Trophoblast cell (in vitro differentiated cells and primary cell): ENCODE measurements at regions not wholly inside any gene's neighbourhood (a gene's known extent, or its start where the extent isn't known, plus 50 kb on each side); places are given as distances from the start of the nearest gene placed in this dataset.
A peak's percentile ranks its signal among the peaks of the same experiment; 100 is the strongest.

ENCODE experiments used
- DNase-seq, 2 donors: peaks; one replicate each; pipeline ENCODE4 v3.0.0-alpha.2; 2016
- H2AFZ ChIP-seq: 2 replicates; pipeline ENCODE4 v1.6.1; 2013; ENCODE audit warnings: low read length, moderate library complexity, mild to moderate bottlenecking; ENCODE audit not compliant: insufficient read depth, poor library complexity
- H2AK5ac ChIP-seq: 2 replicates; pipeline ENCODE4 v1.6.1; 2013; ENCODE audit warnings: mild to moderate bottlenecking, low read length
- H2BK120ac ChIP-seq: 2 replicates; pipeline ENCODE4 v1.6.1; 2013; ENCODE audit warnings: low read length, mild to moderate bottlenecking, moderate library complexity; ENCODE audit not compliant: insufficient read depth, poor library complexity
- H2BK12ac ChIP-seq: 2 replicates; pipeline ENCODE4 v1.6.1; 2013; ENCODE audit warnings: mild to moderate bottlenecking, low read length, moderate library complexity
- H2BK5ac ChIP-seq: 2 replicates; pipeline ENCODE4 v1.6.1; 2013; ENCODE audit warnings: low read length, low read depth, moderate library complexity, mild to moderate bottlenecking; ENCODE audit not compliant: poor library complexity
- H3K14ac ChIP-seq: 2 replicates; pipeline ENCODE4 v1.6.1; 2013; ENCODE audit warnings: mild to moderate bottlenecking, low read length
- H3K18ac ChIP-seq: 2 replicates; pipeline ENCODE4 v1.6.1; 2013; ENCODE audit warnings: mild to moderate bottlenecking, low read length
- H3K23ac ChIP-seq: 2 replicates; pipeline ENCODE4 v1.6.1; 2013; ENCODE audit warnings: low read length
- H3K27ac ChIP-seq: 2 replicates; pipeline ENCODE4 v1.5.1; 2013; ENCODE audit warnings: low read depth, mild to moderate bottlenecking, inconsistent platforms, low read length, moderate library complexity
- H3K27me3 ChIP-seq: 2 replicates; pipeline ENCODE4 v1.6.1; 2013; ENCODE audit warnings: inconsistent platforms, mild to moderate bottlenecking, low read length, moderate library complexity; ENCODE audit not compliant: insufficient read depth
- H3K36me3 ChIP-seq, 2 experiments: 1 replicate in 1 of 2; 2 replicates in 1 of 2; pipeline ENCODE4 v1.6.1; 2013; ENCODE audit warnings: low read length in 2 of 2, mild to moderate bottlenecking in 2 of 2, moderate library complexity in 1 of 2; ENCODE audit not compliant: insufficient read depth in 2 of 2, control insufficient read depth in 1 of 2
- H3K4ac ChIP-seq: 2 replicates; pipeline ENCODE4 v1.6.1; 2013; ENCODE audit warnings: low read depth, mild to moderate bottlenecking, low read length, moderate library complexity
- H3K4me1 ChIP-seq, 2 experiments: 1 replicate in 1 of 2; 2 replicates in 1 of 2; pipeline ENCODE4 v1.6.1; 2013; ENCODE audit warnings: low read length in 2 of 2, mild to moderate bottlenecking in 2 of 2, moderate library complexity in 1 of 2; ENCODE audit not compliant: insufficient read depth in 2 of 2, control insufficient read depth in 1 of 2
- H3K4me2 ChIP-seq: 2 replicates; pipeline ENCODE4 v1.6.1; 2013; ENCODE audit warnings: inconsistent platforms, mild to moderate bottlenecking, low read length, moderate library complexity
- H3K4me3 ChIP-seq: 2 replicates; pipeline ENCODE4 v1.5.1; 2013; ENCODE audit warnings: mild to moderate bottlenecking, low read depth, low read length, inconsistent platforms
- H3K79me1 ChIP-seq: one replicate; pipeline ENCODE4 v1.6.1; 2013; ENCODE audit warnings: low read length
- H3K79me2 ChIP-seq: 2 replicates; pipeline ENCODE4 v1.6.1; 2013; ENCODE audit warnings: low read length, mild to moderate bottlenecking; ENCODE audit not compliant: control insufficient read depth, insufficient read depth, poor library complexity
- H3K9ac ChIP-seq: 2 replicates; pipeline ENCODE4 v1.6.1; 2013; ENCODE audit warnings: mild to moderate bottlenecking, low read length
- H3K9me3 ChIP-seq: 2 replicates; pipeline ENCODE4 v1.6.1; 2013; ENCODE audit warnings: low read depth, mild to moderate bottlenecking, control low read depth, inconsistent platforms, low read length; ENCODE audit not compliant: insufficient read depth
- H4K12ac ChIP-seq: 2 replicates; pipeline ENCODE4 v1.6.1; 2013; ENCODE audit warnings: low read depth, mild to moderate bottlenecking, low read length, moderate library complexity
- H4K8ac ChIP-seq: 2 replicates; pipeline ENCODE4 v1.6.1; 2013; ENCODE audit warnings: low read depth, mild to moderate bottlenecking, low read length, moderate library complexity
- H4K91ac ChIP-seq: one replicate; pipeline ENCODE4 v1.6.1; 2013; ENCODE audit warnings: low read depth, mild to moderate bottlenecking, low read length, moderate library complexity
- WGBS: extraction: QIAGEN DNeasy Blood & Tissue Kit; methylation state at CpG from one replicate; pipeline ENCODE4 v1.1.7; 2013; ENCODE audit warnings: missing lambda C conversion rate; ENCODE audit not compliant: insufficient read length, insufficient coverage; ENCODE audit errors: extremely low coverage; 5-methylcytosine and 5-hydroxymethylcytosine counted together

- Histone ChIP-seq H2BK12ac (no peak overlapping the region), H3K4ac (no peak overlapping the region), H3K27ac (no peak overlapping the region), H3K14ac (no peak overlapping the region), H4K91ac (no peak overlapping the region), H2BK5ac (no peak overlapping the region), H3K4me1 (peaks cover 2 to 3% of the 10 kb centered on the region in 2 experiments), H3K4me2 (no peak overlapping the region), H3K79me2 (no peaks in the 10 kb centered on the region), H2AK5ac (no peak overlapping the region), H3K18ac (no peak overlapping the region), H2BK120ac (no peak overlapping the region), H4K12ac (no peak overlapping the region), H3K36me3 (no peaks in the 10 kb centered on the region), H3K9me3 (no peaks in the 10 kb centered on the region), H3K79me1 (peaks cover 4% of the 10 kb centered on the region), H4K8ac (no peak overlapping the region), H3K9ac (no peak overlapping the region), H3K23ac (no peak overlapping the region), H2AFZ (no peak overlapping the region), H3K4me3 (no peak overlapping the region), H3K27me3 (no peaks in the 10 kb centered on the region)
- no CpG with 5 or more reads among the region's 3 CpGs for WGBS
- no peak for DNase-seq
These were observed 295.5 kb upstream of the RND3 start for GRCh38 chr2:150783015-150783414.

- no peak overlapping the region for H3K27ac ChIP-seq
- WGBS: no CpG with 5 or more reads among the region's 3 CpGs
- H3K36me3 ChIP-seq: no peaks in the 10 kb centered on the region
- DNase-seq: no peak
- H3K4me3 ChIP-seq: no peak overlapping the region
- H4K12ac ChIP-seq: no peak overlapping the region
- no peak overlapping the region for H3K4me2 ChIP-seq
- no peak overlapping the region for H3K14ac ChIP-seq
- H3K4ac ChIP-seq: no peak overlapping the region
- H2AK5ac ChIP-seq: no peak overlapping the region
- H3K27me3 ChIP-seq: no peaks in the 10 kb centered on the region
- H3K23ac ChIP-seq: no peak overlapping the region
- H3K18ac ChIP-seq: no peak overlapping the region
- H3K79me2 ChIP-seq: no peaks in the 10 kb centered on the region
- H2BK12ac ChIP-seq: no peak overlapping the region
- H2AFZ ChIP-seq: no peak overlapping the region
- H3K4me1 ChIP-seq: peaks cover 2 to 3% of the 10 kb centered on the region in 2 experiments
- no peak overlapping the region for H2BK5ac ChIP-seq
- H3K9me3 ChIP-seq: no peaks in the 10 kb centered on the region
- no peak overlapping the region for H3K9ac ChIP-seq
- peaks cover 4% of the 10 kb centered on the region for H3K79me1 ChIP-seq
- no peak overlapping the region for H2BK120ac ChIP-seq
- no peak overlapping the region for H4K91ac ChIP-seq
- no peak overlapping the region for H4K8ac ChIP-seq
These were observed 295.1 kb upstream of the RND3 start for GRCh38 chr2:150782613-150783012.

GRCh38 chr2:150781142-150781541, 293.7 kb upstream of the RND3 start:
- WGBS: no CpG with 5 or more reads among the region's 7 CpGs
- DNase-seq: no peak
- Histone ChIP-seq H3K27ac (no peak overlapping the region), H3K23ac (no peak overlapping the region), H2BK120ac (no peak overlapping the region), H3K79me1 (peaks cover 4% of the 10 kb centered on the region), H2BK5ac (no peak overlapping the region), H3K9ac (no peak overlapping the region), H2BK12ac (no peak overlapping the region), H3K18ac (no peak overlapping the region), H3K79me2 (no peaks in the 10 kb centered on the region), H4K12ac (no peak overlapping the region), H3K4me1 (peaks cover 2 to 3% of the 10 kb centered on the region in 2 experiments), H2AFZ (no peak overlapping the region), H3K36me3 (no peaks in the 10 kb centered on the region), H3K9me3 (no peaks in the 10 kb centered on the region), H4K91ac (no peak overlapping the region), H3K14ac (no peak overlapping the region), H3K4ac (no peak overlapping the region), H2AK5ac (no peak overlapping the region), H3K27me3 (no peaks in the 10 kb centered on the region), H3K4me2 (no peak overlapping the region), H3K4me3 (no peak overlapping the region), H4K8ac (no peak overlapping the region)

GRCh38 chr2:150778828-150779227, 291.4 kb upstream of the RND3 start:
- Histone ChIP-seq H3K14ac (no peak overlapping the region), H3K9me3 (no peaks in the 10 kb centered on the region), H2BK12ac (peak overlapping the region; percentile 27), H3K4me3 (no peak overlapping the region), H2AK5ac (no peak overlapping the region), H4K8ac (no peak overlapping the region), H3K36me3 (no peaks in the 10 kb centered on the region), H3K4ac (no peak overlapping the region), H3K4me1 (peaks cover 0 to 3% of the 10 kb centered on the region in 2 experiments), H3K79me2 (no peaks in the 10 kb centered on the region), H3K9ac (no peak overlapping the region), H3K23ac (no peak overlapping the region), H3K18ac (no peak overlapping the region), H2BK120ac (no peak overlapping the region), H2BK5ac (no peak overlapping the region), H3K27me3 (no peaks in the 10 kb centered on the region), H3K4me2 (no peak overlapping the region), H2AFZ (no peak overlapping the region), H3K79me1 (peaks cover 2% of the 10 kb centered on the region), H4K12ac (no peak overlapping the region), H3K27ac (peak overlapping the region; percentile 29), H4K91ac (no peak overlapping the region)
- no peak for DNase-seq
- WGBS: no CpG with 5 or more reads among the region's 1 CpG
